ENCODE measurements at regions not wholly inside any gene's neighbourhood (a gene's known extent, or its start where the extent isn't known, plus 50 kb on each side); places are given as distances from the start of the nearest gene placed in this dataset.

DNA sequence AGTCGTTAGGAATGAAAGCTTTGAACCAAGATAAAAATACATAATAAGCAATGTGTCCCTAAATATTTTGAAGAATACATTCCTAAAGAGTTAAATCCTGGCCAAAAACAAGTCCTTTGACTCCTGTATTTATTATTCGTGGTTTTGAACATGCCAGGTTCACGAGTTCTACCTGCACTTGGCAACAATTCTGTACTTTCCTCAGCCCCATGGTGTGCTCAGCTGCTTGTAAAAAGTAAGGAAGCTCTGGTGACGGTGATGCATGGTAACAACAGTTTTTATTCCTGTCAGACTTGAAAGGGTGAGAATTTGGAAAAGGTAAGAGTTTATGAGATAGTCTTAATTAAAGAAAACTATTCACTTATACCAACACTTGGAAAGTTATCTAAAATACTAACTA, 95.0 kb upstream of the KLF12 start:
- no peak overlapping the region for H3K27ac ChIP-seq (ENCODE audit: low read depth, low read length, poor library complexity, severe bottlenecking)
- H3K9me2 ChIP-seq (ENCODE audit: low read depth, low read length), result no peaks in the 10 kb centered on the region
- H3K4me2 ChIP-seq (ENCODE audit: low read length), result no peak overlapping the region
- H3K4me1 ChIP-seq (ENCODE audit: insufficient read depth, low read length, severe bottlenecking), result no peaks in the 10 kb centered on the region
- H3K9ac ChIP-seq (ENCODE audit: low read length), result no peak overlapping the region
- H3K27me3 ChIP-seq (ENCODE audit: insufficient read depth, low read length), result peaks cover 5% of the 10 kb centered on the region; the same call in 1 of the 2 replicates
- no peak overlapping the region for H2AFZ ChIP-seq (ENCODE audit: low read length)
- H3K4me3 ChIP-seq (ENCODE audit: low read depth, low read length, poor library complexity, severe bottlenecking), result no peak overlapping the region
- H3K36me3 ChIP-seq (ENCODE audit: insufficient read depth, low read length), result no peaks in the 10 kb centered on the region
- no peaks in the 10 kb centered on the region for H4K20me1 ChIP-seq (ENCODE audit: insufficient read depth, low read length)
- TF ChIP-seq, protein P1, sequence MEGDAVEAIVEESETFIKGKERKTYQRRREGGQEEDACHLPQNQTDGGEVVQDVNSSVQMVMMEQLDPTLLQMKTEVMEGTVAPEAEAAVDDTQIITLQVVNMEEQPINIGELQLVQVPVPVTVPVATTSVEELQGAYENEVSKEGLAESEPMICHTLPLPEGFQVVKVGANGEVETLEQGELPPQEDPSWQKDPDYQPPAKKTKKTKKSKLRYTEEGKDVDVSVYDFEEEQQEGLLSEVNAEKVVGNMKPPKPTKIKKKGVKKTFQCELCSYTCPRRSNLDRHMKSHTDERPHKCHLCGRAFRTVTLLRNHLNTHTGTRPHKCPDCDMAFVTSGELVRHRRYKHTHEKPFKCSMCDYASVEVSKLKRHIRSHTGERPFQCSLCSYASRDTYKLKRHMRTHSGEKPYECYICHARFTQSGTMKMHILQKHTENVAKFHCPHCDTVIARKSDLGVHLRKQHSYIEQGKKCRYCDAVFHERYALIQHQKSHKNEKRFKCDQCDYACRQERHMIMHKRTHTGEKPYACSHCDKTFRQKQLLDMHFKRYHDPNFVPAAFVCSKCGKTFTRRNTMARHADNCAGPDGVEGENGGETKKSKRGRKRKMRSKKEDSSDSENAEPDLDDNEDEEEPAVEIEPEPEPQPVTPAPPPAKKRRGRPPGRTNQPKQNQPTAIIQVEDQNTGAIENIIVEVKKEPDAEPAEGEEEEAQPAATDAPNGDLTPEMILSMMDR (IDR thresholded peaks at IDR 0.05; ENCODE audit: low read length), result no peak
- TF ChIP-seq EZH2 (IDR thresholded peaks at IDR 0.05; ENCODE audit: borderline replicate concordance, low read length), result no peak
- H3K9me3 ChIP-seq (ENCODE audit: low read length), result no peaks in the 10 kb centered on the region
- no peaks in the 10 kb centered on the region for H3F3A ChIP-seq (ENCODE audit: insufficient read depth, low read length)
- no peaks in the 10 kb centered on the region for H3K79me2 ChIP-seq (ENCODE audit: insufficient read depth, low read length)

DNA sequence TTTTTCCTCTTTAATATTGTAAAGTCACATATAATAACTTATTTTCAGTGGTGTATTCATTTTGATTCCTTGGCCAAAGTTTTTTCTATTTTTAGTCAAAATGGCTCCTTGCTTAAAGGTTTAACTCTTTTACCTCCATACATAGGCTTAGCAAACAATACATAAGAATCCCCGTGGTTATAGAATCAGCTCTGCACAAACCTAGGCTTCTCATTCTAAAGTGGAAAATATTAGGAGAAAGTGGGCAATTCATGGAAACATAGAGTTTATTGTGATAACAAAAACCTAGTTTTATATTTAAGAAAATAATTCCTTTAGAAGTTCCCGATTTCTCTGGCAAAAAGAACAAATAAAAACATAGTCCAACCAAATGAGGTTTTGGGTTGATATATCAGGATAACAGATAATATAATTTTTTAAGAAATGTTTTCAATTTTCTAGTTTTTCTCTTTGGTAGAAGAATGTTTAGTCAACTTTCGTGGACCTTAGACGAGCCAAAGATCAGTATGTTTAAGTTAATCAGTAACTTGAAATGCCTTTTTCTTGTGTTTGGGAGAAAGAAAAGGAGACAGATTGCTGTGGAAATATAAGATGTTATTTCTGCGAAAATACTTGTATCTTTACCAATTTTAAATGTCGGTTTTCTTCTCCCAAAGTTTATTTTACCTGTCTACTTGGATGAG, 93.4 kb upstream of the KLF12 start:
- Histone ChIP-seq H3K36me3 (ENCODE audit: insufficient read depth, low read length) (no peaks in the 10 kb centered on the region), H3K4me2 (ENCODE audit: low read length) (no peak overlapping the region), H3K27ac (ENCODE audit: low read depth, low read length, poor library complexity, severe bottlenecking) (no peak overlapping the region), H3K9ac (ENCODE audit: low read length) (no peak overlapping the region), H2AFZ (ENCODE audit: low read length) (no peak overlapping the region), H4K20me1 (ENCODE audit: insufficient read depth, low read length) (no peaks in the 10 kb centered on the region), H3K79me2 (ENCODE audit: insufficient read depth, low read length) (no peaks in the 10 kb centered on the region), H3K27me3 (ENCODE audit: insufficient read depth, low read length) (peaks cover 5% of the 10 kb centered on the region; the same call in 1 of the 2 replicates), H3K4me1 (ENCODE audit: insufficient read depth, low read length, severe bottlenecking) (no peaks in the 10 kb centered on the region), H3K4me3 (ENCODE audit: low read depth, low read length, poor library complexity, severe bottlenecking) (no peak overlapping the region), H3K9me2 (ENCODE audit: low read depth, low read length) (no peaks in the 10 kb centered on the region), H3F3A (ENCODE audit: insufficient read depth, low read length) (no peaks in the 10 kb centered on the region), H3K9me3 (ENCODE audit: low read length) (no peaks in the 10 kb centered on the region)
- TF ChIP-seq, protein P1 (IDR thresholded peaks at IDR 0.05; ENCODE audit: low read length), result no peak
- no peak for TF ChIP-seq EZH2 (IDR thresholded peaks at IDR 0.05; ENCODE audit: borderline replicate concordance, low read length)

DNA sequence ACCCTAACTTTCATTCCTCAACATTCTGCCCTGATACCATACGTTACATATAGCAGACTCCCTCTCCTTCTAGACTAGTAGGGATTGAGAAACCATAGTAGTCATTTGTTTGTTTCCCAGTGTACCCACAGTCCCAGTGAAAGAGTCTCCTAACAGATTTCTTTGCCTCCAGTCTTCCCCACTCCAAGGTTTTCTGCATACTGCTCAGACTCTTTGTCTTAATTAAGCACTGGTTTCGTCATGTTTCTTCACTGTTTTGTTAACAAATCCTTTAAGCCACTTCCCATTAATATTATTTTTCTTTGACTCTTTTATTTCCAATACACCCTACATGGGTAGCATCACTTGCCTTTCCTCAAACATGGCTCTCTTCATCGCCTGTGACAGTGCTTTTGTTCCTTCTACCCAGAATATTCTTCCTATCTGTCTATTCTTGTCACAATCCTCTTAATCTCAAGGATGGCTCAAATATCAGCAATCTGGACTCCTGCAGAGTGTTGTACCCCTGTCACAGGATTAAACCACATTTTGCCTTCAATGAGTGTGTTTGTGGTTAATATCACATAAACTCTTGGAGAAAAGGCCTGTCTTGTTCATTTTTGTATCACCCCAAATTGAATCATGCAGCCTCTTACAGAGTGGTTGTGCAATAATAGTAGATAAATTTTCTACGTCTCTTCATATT, 92.7 kb upstream of the KLF12 start:
- H3K4me3 ChIP-seq (ENCODE audit: low read depth, low read length, poor library complexity, severe bottlenecking), result no peak overlapping the region
- H3K36me3 ChIP-seq (ENCODE audit: insufficient read depth, low read length), result no peaks in the 10 kb centered on the region
- TF ChIP-seq EZH2 (IDR thresholded peaks at IDR 0.05; ENCODE audit: borderline replicate concordance, low read length), result no peak
- TF ChIP-seq, protein P1 (IDR thresholded peaks at IDR 0.05; ENCODE audit: low read length), result no peak
- no peaks in the 10 kb centered on the region for H3K9me2 ChIP-seq (ENCODE audit: low read depth, low read length)
- no peak overlapping the region for H3K27ac ChIP-seq (ENCODE audit: low read depth, low read length, poor library complexity, severe bottlenecking)
- no peaks in the 10 kb centered on the region for H4K20me1 ChIP-seq (ENCODE audit: insufficient read depth, low read length)
- no peaks in the 10 kb centered on the region for H3K4me1 ChIP-seq (ENCODE audit: insufficient read depth, low read length, severe bottlenecking)
- no peaks in the 10 kb centered on the region for H3K9me3 ChIP-seq (ENCODE audit: low read length)
- H3F3A ChIP-seq (ENCODE audit: insufficient read depth, low read length), result no peaks in the 10 kb centered on the region
- H2AFZ ChIP-seq (ENCODE audit: low read length), result no peak overlapping the region
- H3K79me2 ChIP-seq (ENCODE audit: insufficient read depth, low read length), result no peaks in the 10 kb centered on the region
- no peak overlapping the region for H3K9ac ChIP-seq (ENCODE audit: low read length)
- peaks cover 5% of the 10 kb centered on the region; the same call in 1 of the 2 replicates for H3K27me3 ChIP-seq (ENCODE audit: insufficient read depth, low read length)
- H3K4me2 ChIP-seq (ENCODE audit: low read length), result no peak overlapping the region

Measured in OCI-LY1 (cell line).